Ovary (tissue), 3 donors: ENCODE measurements at regions not wholly inside any gene's neighbourhood (a gene's known extent, or its start where the extent isn't known, plus 50 kb on each side); places are given as distances from the start of the nearest gene placed in this dataset.

Experiments
- CTCF ChIP-seq, 3 donors: fragments of 450-650 bp in 2 of 3; fragments of 200-600 bp in 1 of 3; IDR thresholded peaks; one replicate each; pipeline versions ENCODE4 v1.5.1 to v1.8.0; 2016 to 2022; ENCODE audit warnings: antibody characterized with exemption in 3 of 3, mild to moderate bottlenecking in 1 of 3
- EP300 ChIP-seq: sonication (generic); formaldehyde crosslinking; IDR thresholded peaks from one replicate; pipeline ENCODE4 v1.6.1; 2017; ENCODE audit warnings: antibody characterized with exemption
- POLR2A ChIP-seq: fragments of 450-650 bp; IDR thresholded peaks from one replicate; pipeline ENCODE4 v1.6.1; 2017; ENCODE audit warnings: antibody characterized with exemption, mild to moderate bottlenecking, moderate library complexity
- donor health status: DM: no; HTN: no; CAD: no.

- TF ChIP-seq CTCF (IDR thresholded peaks at IDR 0.05) = no peak
- TF ChIP-seq EP300 = no peak
- no peak for TF ChIP-seq POLR2A
These were observed 81.2 kb upstream of the RAP1B start for GRCh38 chr12:68529466-68529865.
